Neural progenitor cell (in vitro differentiated cells): ENCODE measurements at regions not wholly inside any gene's neighbourhood (a gene's known extent, or its start where the extent isn't known, plus 50 kb on each side); places are given as distances from the start of the nearest gene placed in this dataset.

Source experiments
- DNase-seq: peaks from one replicate; pipeline ENCODE4 v3.0.0-alpha.2; 2016; ENCODE audit warnings: low spot score
- H2AFZ ChIP-seq: fragments of 200-600 bp; sonication (generic); replicated peaks from 2 replicates; pipeline ENCODE4 v1.6.1; 2016; ENCODE audit warnings: antibody characterized with exemption
- H3F3A ChIP-seq: fragments of 200-600 bp; sonication (generic); 2 replicates; pipeline ENCODE4 v1.6.1; 2016; ENCODE audit warnings: antibody characterized with exemption, low read depth
- H3K27ac ChIP-seq: fragments of 200-600 bp; sonication (generic); 2 replicates; pipeline ENCODE4 v1.5.1; 2016; ENCODE audit warnings: mild to moderate bottlenecking
- H3K27me3 ChIP-seq: fragments of 200-600 bp; sonication (generic); 2 replicates; pipeline ENCODE4 v1.6.1; 2016; ENCODE audit warnings: mild to moderate bottlenecking, moderate library complexity
- H3K36me3 ChIP-seq: fragments of 200-600 bp; sonication (generic); 2 replicates; pipeline ENCODE4 v1.5.1; 2016
- H3K4me1 ChIP-seq: fragments of 200-600 bp; sonication (generic); 2 replicates; pipeline ENCODE4 v1.6.1; 2016; ENCODE audit warnings: mixed run types
- H3K4me2 ChIP-seq: fragments of 200-600 bp; sonication (generic); 2 replicates; pipeline ENCODE4 v1.6.1; 2016
- H3K4me3 ChIP-seq: fragments of 200-600 bp; sonication (generic); 2 replicates; pipeline ENCODE4 v1.5.1; 2016
- H3K79me2 ChIP-seq: fragments of 200-600 bp; sonication (generic); 2 replicates; pipeline ENCODE4 v1.6.1; 2016; ENCODE audit warnings: low read depth
- H3K9ac ChIP-seq: fragments of 200-600 bp; sonication (generic); 2 replicates; pipeline ENCODE4 v1.6.1; 2016
- H3K9me3 ChIP-seq: fragments of 200-600 bp; sonication (generic); 2 replicates; pipeline ENCODE4 v1.5.1; 2016; ENCODE audit warnings: low read depth
- H4K20me1 ChIP-seq: fragments of 200-600 bp; sonication (generic); 2 replicates; pipeline ENCODE4 v1.6.1; 2016; ENCODE audit warnings: low read depth
- H3K27ac Mint-ChIP-seq: 3 replicates; pipeline ENCODE4 v1.8.0; 2021; ENCODE audit warnings: mixed read lengths
- H3K27me3 Mint-ChIP-seq: 2 replicates; pipeline ENCODE4 v1.8.0; 2022; ENCODE audit warnings: low read depth, mild to moderate bottlenecking, inconsistent platforms, moderate library complexity, mixed read lengths; ENCODE audit not compliant: insufficient read depth
- H3K36me3 Mint-ChIP-seq: 3 replicates; pipeline ENCODE4 v1.8.0; 2021; ENCODE audit warnings: mixed read lengths
- H3K4me1 Mint-ChIP-seq: 3 replicates; pipeline ENCODE4 v1.8.0; 2021; ENCODE audit warnings: mixed read lengths
- H3K4me3 Mint-ChIP-seq: 3 replicates; pipeline ENCODE4 v1.8.0; 2021; ENCODE audit warnings: mild to moderate bottlenecking, moderate library complexity, mixed read lengths
- H3K9me3 Mint-ChIP-seq: 3 replicates; pipeline ENCODE4 v1.8.0; 2020; ENCODE audit warnings: mixed read lengths
- EZH2 ChIP-seq: fragments of 200-600 bp; sonication (generic); IDR thresholded peaks from 2 replicates; pipeline ENCODE4 v1.6.1; 2017; ENCODE audit warnings: antibody characterized with exemption, mild to moderate bottlenecking, moderate library complexity
- EZH2phosphoT487 ChIP-seq: fragments of 200-600 bp; sonication (generic); IDR thresholded peaks from 2 replicates; pipeline ENCODE4 v1.6.1; 2017; ENCODE audit warnings: antibody characterized with exemption
- TF ChIP-seq, protein P1 (sequence below): fragments of 200-600 bp; sonication (generic); IDR thresholded peaks from 2 replicates; pipeline ENCODE4 v1.5.1; 2017; ENCODE audit warnings: antibody characterized with exemption, mild to moderate bottlenecking

DNA sequence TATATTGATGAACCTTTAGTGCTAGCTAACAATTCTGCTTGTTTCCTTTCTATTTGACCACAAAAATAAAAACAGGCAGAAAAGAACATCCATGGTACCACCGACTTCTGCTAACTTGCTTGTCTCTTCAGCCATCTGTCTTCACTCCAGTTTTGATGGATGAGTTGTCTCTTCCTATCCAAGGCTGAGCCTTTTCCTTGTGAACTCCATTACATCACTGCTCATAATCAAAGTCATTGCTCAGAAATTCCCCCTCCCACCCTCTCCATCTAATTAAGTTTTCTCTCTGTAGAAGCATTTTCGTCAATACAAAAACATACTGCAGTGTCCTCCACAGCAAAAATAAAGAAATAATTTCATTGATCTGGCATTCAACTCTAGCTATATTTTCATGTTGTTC is 184.4 kb downstream of the SPCS3 start:
- Mint-ChIP-seq H3K9me3 (peaks cover 2% of the 10 kb centered on the region), H3K4me3 (no peak overlapping the region), H3K27ac (no peak overlapping the region), H3K4me1 (no peaks in the 10 kb centered on the region), H3K27me3 (peaks cover 2% of the 10 kb centered on the region), H3K36me3 (no peaks in the 10 kb centered on the region)
- TF ChIP-seq, protein P1, sequence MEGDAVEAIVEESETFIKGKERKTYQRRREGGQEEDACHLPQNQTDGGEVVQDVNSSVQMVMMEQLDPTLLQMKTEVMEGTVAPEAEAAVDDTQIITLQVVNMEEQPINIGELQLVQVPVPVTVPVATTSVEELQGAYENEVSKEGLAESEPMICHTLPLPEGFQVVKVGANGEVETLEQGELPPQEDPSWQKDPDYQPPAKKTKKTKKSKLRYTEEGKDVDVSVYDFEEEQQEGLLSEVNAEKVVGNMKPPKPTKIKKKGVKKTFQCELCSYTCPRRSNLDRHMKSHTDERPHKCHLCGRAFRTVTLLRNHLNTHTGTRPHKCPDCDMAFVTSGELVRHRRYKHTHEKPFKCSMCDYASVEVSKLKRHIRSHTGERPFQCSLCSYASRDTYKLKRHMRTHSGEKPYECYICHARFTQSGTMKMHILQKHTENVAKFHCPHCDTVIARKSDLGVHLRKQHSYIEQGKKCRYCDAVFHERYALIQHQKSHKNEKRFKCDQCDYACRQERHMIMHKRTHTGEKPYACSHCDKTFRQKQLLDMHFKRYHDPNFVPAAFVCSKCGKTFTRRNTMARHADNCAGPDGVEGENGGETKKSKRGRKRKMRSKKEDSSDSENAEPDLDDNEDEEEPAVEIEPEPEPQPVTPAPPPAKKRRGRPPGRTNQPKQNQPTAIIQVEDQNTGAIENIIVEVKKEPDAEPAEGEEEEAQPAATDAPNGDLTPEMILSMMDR: no peak
- TF ChIP-seq EZH2phosphoT487 (no peak), EZH2 (no peak)
- DNase-seq: no peak
- Histone ChIP-seq H3K4me1 (no peaks in the 10 kb centered on the region), H3K27me3 (no peaks in the 10 kb centered on the region), H3K27ac (no peak overlapping the region), H3F3A (no peaks in the 10 kb centered on the region), H3K9ac (no peak overlapping the region), H2AFZ (no peak overlapping the region), H3K9me3 (no peaks in the 10 kb centered on the region), H3K4me2 (no peak overlapping the region), H3K4me3 (no peak overlapping the region), H4K20me1 (no peaks in the 10 kb centered on the region), H3K36me3 (no peaks in the 10 kb centered on the region), H3K79me2 (no peaks in the 10 kb centered on the region)

DNA sequence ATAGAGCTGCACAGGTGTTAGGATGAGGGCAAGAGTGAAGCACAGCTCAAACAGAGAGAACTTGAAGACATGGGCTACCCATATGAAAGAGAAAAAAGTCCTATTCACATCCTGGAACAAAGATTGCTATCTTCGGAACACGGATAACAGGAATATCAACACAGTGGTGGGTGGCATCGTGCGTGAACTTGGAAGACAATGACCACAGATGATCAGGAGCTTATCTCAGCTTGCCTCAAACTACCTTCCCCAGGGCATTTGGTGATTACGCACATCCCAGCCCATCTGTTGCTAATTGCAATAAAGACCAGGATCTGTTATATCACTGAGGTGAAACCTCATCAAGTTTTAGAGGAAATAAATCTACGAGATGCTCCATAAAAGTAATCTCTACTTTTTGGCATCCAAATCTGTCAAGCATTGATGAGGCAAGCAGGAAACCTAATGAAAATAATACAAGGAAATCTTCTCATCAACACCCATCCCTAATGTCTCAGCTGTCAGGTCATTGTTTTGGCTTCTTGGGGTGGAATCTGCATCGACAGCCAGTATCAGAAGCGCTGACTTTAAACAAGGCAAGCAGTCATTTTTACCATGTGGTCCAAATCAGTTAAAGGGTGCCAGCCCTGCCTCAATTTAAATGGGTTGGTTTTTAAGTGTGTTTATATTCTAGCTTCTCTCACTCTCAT is 188.2 kb downstream of the SPCS3 start:
- Mint-ChIP-seq H3K36me3 (no peaks in the 10 kb centered on the region), H3K4me1 (no peaks in the 10 kb centered on the region), H3K27ac (no peak overlapping the region), H3K4me3 (no peak overlapping the region), H3K27me3 (no peaks in the 10 kb centered on the region), H3K9me3 (peaks cover 2% of the 10 kb centered on the region)
- H3K9me3 ChIP-seq: no peaks in the 10 kb centered on the region
- H2AFZ ChIP-seq: no peak overlapping the region
- DNase-seq: no peak
- no peak overlapping the region for H3K4me2 ChIP-seq
- H3K27ac ChIP-seq: no peak overlapping the region
- no peak overlapping the region for H3K4me3 ChIP-seq
- TF ChIP-seq EZH2 (no peak), EZH2phosphoT487 (no peak)
- TF ChIP-seq, protein P1: no peak
- H3K9ac ChIP-seq: no peak overlapping the region
- no peaks in the 10 kb centered on the region for H3K79me2 ChIP-seq
- H3F3A ChIP-seq: no peaks in the 10 kb centered on the region
- H3K4me1 ChIP-seq: no peaks in the 10 kb centered on the region
- no peaks in the 10 kb centered on the region for H4K20me1 ChIP-seq
- no peaks in the 10 kb centered on the region for H3K36me3 ChIP-seq
- H3K27me3 ChIP-seq: no peaks in the 10 kb centered on the region

DNA sequence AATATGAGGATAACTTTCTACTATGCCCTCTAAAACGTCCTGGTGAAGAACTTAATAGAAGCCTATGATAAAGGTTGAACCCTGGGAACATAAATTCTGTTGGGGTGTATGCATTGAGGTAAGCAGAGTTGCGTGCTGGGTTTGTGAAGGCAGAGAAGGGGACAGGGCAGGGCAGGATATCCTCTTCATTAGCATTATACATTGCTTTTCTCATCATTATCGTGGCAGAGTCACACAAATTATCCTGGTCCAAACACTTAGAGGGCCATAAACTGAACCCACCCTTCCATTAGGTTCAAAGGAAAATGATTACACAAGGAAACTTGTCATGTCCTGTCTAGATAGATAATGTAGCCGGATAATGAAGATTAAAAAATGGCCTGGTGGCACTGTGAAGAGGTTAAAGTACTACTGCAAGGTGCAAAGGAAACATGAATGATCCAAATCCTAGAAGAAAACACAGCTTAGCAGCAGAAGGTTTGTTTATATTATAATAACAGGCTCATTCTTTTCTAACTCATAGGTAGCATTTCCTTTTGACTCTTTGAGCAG is 189.1 kb downstream of the SPCS3 start:
- H3K27me3 Mint-ChIP-seq: no peaks in the 10 kb centered on the region
- Histone ChIP-seq H2AFZ (no peak overlapping the region), H3K9ac (no peak overlapping the region), H3F3A (no peaks in the 10 kb centered on the region), H3K27me3 (no peaks in the 10 kb centered on the region), H3K79me2 (no peaks in the 10 kb centered on the region), H3K27ac (no peak overlapping the region), H4K20me1 (no peaks in the 10 kb centered on the region), H3K4me2 (no peak overlapping the region), H3K9me3 (no peaks in the 10 kb centered on the region), H3K4me3 (no peak overlapping the region), H3K36me3 (no peaks in the 10 kb centered on the region), H3K4me1 (no peaks in the 10 kb centered on the region)
- H3K4me1 Mint-ChIP-seq: no peaks in the 10 kb centered on the region
- no peak overlapping the region for H3K27ac Mint-ChIP-seq
- no peak overlapping the region for H3K4me3 Mint-ChIP-seq
- peaks cover 2% of the 10 kb centered on the region for H3K9me3 Mint-ChIP-seq
- no peaks in the 10 kb centered on the region for H3K36me3 Mint-ChIP-seq
- TF ChIP-seq EZH2 (no peak), EZH2phosphoT487 (no peak)
- TF ChIP-seq, protein P1: no peak
- DNase-seq: no peak
